ENCODE measurements at regions not wholly inside any gene's neighbourhood (a gene's known extent, or its start where the extent isn't known, plus 50 kb on each side); places are given as distances from the start of the nearest gene placed in this dataset.

DNA sequence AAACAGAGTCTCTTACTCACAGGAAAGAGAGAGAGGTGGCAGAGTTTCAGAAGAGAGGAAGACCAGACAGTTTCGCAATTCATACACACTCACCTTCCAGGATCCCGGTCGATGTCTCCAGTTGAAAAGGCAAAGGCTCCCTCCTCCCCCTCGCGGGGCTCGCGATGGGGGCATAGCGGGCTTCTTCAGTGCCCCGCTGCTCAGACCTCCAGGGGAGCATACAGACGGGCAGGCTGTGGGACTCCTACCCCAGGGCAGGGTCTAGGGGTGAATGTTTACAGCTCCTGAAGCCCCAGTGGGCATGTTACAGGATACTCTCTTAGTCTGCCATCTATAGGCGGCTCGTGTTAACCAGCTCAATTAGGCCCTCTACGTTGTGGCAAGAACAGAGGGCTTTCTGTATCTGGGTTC is 139.2 kb downstream of the SLITRK5 start:
- TF ChIP-seq POLR2A (IDR thresholded peaks at IDR 0.05; ENCODE audit: low read length) (no peak), GATA1 (IDR thresholded peaks at IDR 0.05; ENCODE audit: low read depth, low read length) (no peak)

All from erythroblast (primary cell).